K562 (cell line): ENCODE measurements at regions not wholly inside any gene's neighbourhood (a gene's known extent, or its start where the extent isn't known, plus 50 kb on each side); places are given as distances from the start of the nearest gene placed in this dataset.
"Not testable (repeated sequence)": the region's sequence is repeated elsewhere in the genome, so short reads cannot be mapped to it uniquely, and the experiment has no call there.

Experiments used
- ATAC-seq: fragments of 200-7000 bp; cut with Tn5 transposase; 3 replicates; pipeline ENCODE4 v1.9.1; 2020; ENCODE audit warnings: moderate library complexity
- BruUV-seq: library from RNA; stranded (reverse); fragments of 400-500 nt; replicated peaks from 2 replicates; lab custom pipeline; 2021; lab: Mats Ljungman, UMichigan
- CTCF ChIA-PET: fragments of 300-600 bp; formaldehyde crosslinking; extraction: SDS; loops from one replicate; lab custom pipeline; 2021; ENCODE audit warnings: low intra/inter-chr PET ratio; lab: Yijun Ruan, JAX
- POLR2A ChIA-PET: fragments of 300-600, 350-650 bp; sonication (Branson Sonifier 250); formaldehyde crosslinking; extraction: SDS; loops from one replicate; lab custom pipeline; 2021; ENCODE audit warnings: antibody characterized with exemption, inconsistent platforms; lab: Yijun Ruan, JAX
- DNase-seq, 4 experiments: peaks; one replicate each; pipeline versions ENCODE4 v3.0.0 to v3.0.0-alpha.2; 2011 to 2018; ENCODE audit warnings: low spot score in 3 of 4, mixed read lengths in 3 of 4; ENCODE audit errors: extremely low read depth in 1 of 4
- FAIRE-seq: peaks from 2 replicates; lab custom pipeline; 2011; peaks lifted over from hg19 to GRCh38; lab: Jason Lieb, UNC
- H2AFZ ChIP-seq: 2 replicates; pipeline ENCODE4 v1.6.0; 2011; ENCODE audit warnings: low read depth, low read length, control low read depth, inconsistent platforms
- H3K27ac ChIP-seq: fragments of 200-600 bp; 3 replicates; pipeline ENCODE4 v1.8.0; 2011; ENCODE audit warnings: low read depth, mild to moderate bottlenecking, control low read depth, inconsistent platforms, low read length, moderate library complexity, mixed read lengths; ENCODE audit errors: extremely low read depth
- H3K27me3 ChIP-seq, 2 experiments: fragments of 300-600 bp in 1 of 2; 2 replicates in 1 of 2; 3 replicates in 1 of 2; pipeline versions ENCODE4 v1.6.0 to v1.8.0; 2011; ENCODE audit warnings: inconsistent platforms in 2 of 2, low read length in 2 of 2, mild to moderate bottlenecking in 1 of 2, mixed read lengths in 1 of 2, moderate library complexity in 1 of 2; ENCODE audit not compliant: control insufficient read depth in 2 of 2, insufficient read depth in 2 of 2
- H3K36me3 ChIP-seq: fragments of 300-600 bp; 3 replicates; pipeline ENCODE4 v1.8.0; 2011; ENCODE audit warnings: mild to moderate bottlenecking, low read length, inconsistent platforms; ENCODE audit not compliant: control insufficient read depth, insufficient read depth
- H3K4me1 ChIP-seq, 2 experiments: fragments of 200-600 bp in 1 of 2; replicated peaks in 1 of 2; 2 replicates in 1 of 2; 3 replicates in 1 of 2; pipeline versions ENCODE4 v1.5.1 to v1.8.0; 2011; ENCODE audit warnings: inconsistent platforms in 2 of 2, low read length in 2 of 2, mild to moderate bottlenecking in 1 of 2, mixed read lengths in 1 of 2, moderate library complexity in 1 of 2; ENCODE audit not compliant: control insufficient read depth in 2 of 2, insufficient read depth in 2 of 2
- H3K4me2 ChIP-seq: 2 replicates; pipeline ENCODE4 v1.6.1; 2011; ENCODE audit warnings: low read length, control low read depth, inconsistent platforms, mixed read lengths; ENCODE audit not compliant: insufficient read depth
- H3K4me3 ChIP-seq: fragments of 200-600 bp; sonication (generic), shearing (Covaris generic); 2 replicates; pipeline ENCODE4 v1.5.1; 2016; ENCODE audit warnings: control low read depth, inconsistent platforms
- H3K79me2 ChIP-seq: fragments of 200-600 bp; 3 replicates; pipeline ENCODE4 v1.8.0; 2011; ENCODE audit warnings: low read length, inconsistent platforms; ENCODE audit not compliant: control insufficient read depth, insufficient read depth
- H3K9ac ChIP-seq, 2 experiments: 2 replicates each; pipeline versions ENCODE4 v1.6.0 to v1.6.1; 2011; ENCODE audit warnings: low read depth in 2 of 2, low read length in 2 of 2, control low read depth in 1 of 2, inconsistent platforms in 1 of 2, mild to moderate bottlenecking in 1 of 2, mixed read lengths in 1 of 2; ENCODE audit not compliant: insufficient read depth in 1 of 2
- H3K9me1 ChIP-seq: one replicate; pipeline ENCODE4 v1.6.0; 2011; ENCODE audit warnings: inconsistent platforms, mild to moderate bottlenecking, low read length, moderate library complexity; ENCODE audit not compliant: control insufficient read depth, insufficient read depth
- H3K9me3 ChIP-seq: replicated peaks from 2 replicates; pipeline ENCODE4 v1.5.1; 2011; ENCODE audit warnings: low read depth, low read length, inconsistent platforms; ENCODE audit not compliant: control insufficient read depth, insufficient read depth
- H4K20me1 ChIP-seq: replicated peaks from 2 replicates; pipeline ENCODE4 v1.6.1; 2011; ENCODE audit warnings: low read length, inconsistent platforms, mixed read lengths; ENCODE audit not compliant: control insufficient read depth, insufficient read depth
- ARID2 ChIP-seq: fragments of 450-650 bp; IDR thresholded peaks from 2 replicates; pipeline ENCODE4 v1.6.1; 2017; ENCODE audit warnings: antibody characterized with exemption, mild to moderate bottlenecking
- ATF7 ChIP-seq: fragments of 450-650 bp; IDR thresholded peaks from 2 replicates; pipeline ENCODE4 v1.7.1; 2014; ENCODE audit warnings: mild to moderate bottlenecking, moderate library complexity
- DDX20 ChIP-seq: fragments of 450-650 bp; IDR thresholded peaks from 2 replicates; pipeline ENCODE4 v1.6.1; 2016; ENCODE audit warnings: missing genetic modification characterization, low read depth, mild to moderate bottlenecking, missing compliant biosample characterization, moderate library complexity
- GABPA ChIP-seq: fragments of 200-800 bp; sonication (Bioruptor generic); conservative IDR thresholded peaks from 2 replicates; pipeline ENCODE4 v1.6.1; 2016; ENCODE audit warnings: low read depth, missing genetic modification characterization, missing compliant biosample characterization
- MEF2A ChIP-seq: IDR thresholded peaks from 2 replicates; pipeline ENCODE4 v1.6.1; 2011; ENCODE audit warnings: low read depth, mild to moderate bottlenecking, low read length, moderate library complexity; ENCODE audit not compliant: control insufficient read depth
- NFE2L1 ChIP-seq: fragments of 450-650 bp; IDR thresholded peaks from 2 replicates; pipeline ENCODE4 v1.6.1; 2016; ENCODE audit warnings: missing genetic modification characterization, low read depth, mild to moderate bottlenecking, missing compliant biosample characterization, moderate library complexity, borderline replicate concordance
- PHF20 ChIP-seq: fragments of 450-650 bp; IDR thresholded peaks from 2 replicates; pipeline ENCODE4 v1.6.1; 2018; ENCODE audit not compliant: partially characterized antibody
- ZNF121 ChIP-seq: sonication (generic); formaldehyde crosslinking; conservative IDR thresholded peaks from 2 replicates; pipeline ENCODE4 v1.8.0; 2022; ENCODE audit warnings: missing genetic modification reagents
- ZNF431 ChIP-seq: sonication (generic); formaldehyde crosslinking; IDR thresholded peaks from 2 replicates; pipeline ENCODE4 v1.8.0; 2022; ENCODE audit warnings: mild to moderate bottlenecking, missing genetic modification reagents
- ZNF551 ChIP-seq: fragments of 250-450 bp; sonication (Bioruptor Pico); IDR thresholded peaks from 2 replicates; pipeline ENCODE4 v1.5.0; 2021; ENCODE audit warnings: mild to moderate bottlenecking, moderate library complexity
- WGBS: fragments of 100-300 bp; shearing (Covaris generic); methylation state at CpG from one replicate; pipeline ENCODE4 v1.1.6; 2016; ENCODE audit warnings: low coverage, mixed read lengths; ENCODE audit not compliant: insufficient coverage; ENCODE audit errors: missing lambda C conversion rate; 5-methylcytosine and 5-hydroxymethylcytosine counted together
- in situ Hi-C: fragments of 300-500 bp; cut with MboI; formaldehyde crosslinking; loops from 4 replicates; pipeline ENCODE4 v1.15.0; 2018; ENCODE audit warnings: inconsistent platforms, mixed read lengths
- intact Hi-C: fragments of 100-400 bp; cut with micrococcal nuclease; formaldehyde crosslinking; loops from 2 replicates; pipeline ENCODE4 v1.14.2; 2022
- TF ChIP-seq, protein P1 (sequence below): fragments of 250-450 bp; sonication (Bioruptor Pico); IDR thresholded peaks from 2 replicates; pipeline ENCODE4 v1.8.0; 2022; ENCODE audit warnings: moderate library complexity, mild to moderate bottlenecking, inconsistent platforms
- TF ChIP-seq, protein P2 (sequence below): fragments of 250-450 bp; sonication (Bioruptor Pico); IDR thresholded peaks from 2 replicates; pipeline ENCODE4 v1.5.0; 2021; ENCODE audit warnings: mild to moderate bottlenecking, borderline replicate concordance

DNA sequence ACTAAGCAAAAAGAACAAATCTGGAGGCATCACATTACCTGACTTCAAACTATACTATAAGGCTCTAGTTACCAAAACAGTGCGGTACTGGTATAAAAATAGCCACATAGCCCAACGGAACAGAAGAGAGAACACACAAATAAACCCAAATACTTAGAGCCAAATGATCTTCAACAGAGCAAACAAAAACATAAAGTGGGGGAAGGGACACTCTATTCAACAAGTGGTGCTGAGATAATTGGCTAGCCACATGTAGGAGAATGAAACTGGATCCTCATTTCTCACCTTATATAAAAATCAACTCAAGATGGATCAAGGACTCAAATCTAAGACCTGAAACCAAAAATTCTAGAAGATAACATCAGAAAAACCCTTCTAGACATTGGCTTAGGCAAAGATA lies 89.9 kb upstream of the ZNF608 start:
- BruUV-seq, H3K27me3 ChIP-seq, H3K9me1 ChIP-seq, H3K4me3 ChIP-seq, H3K9me3 ChIP-seq, H3K9ac ChIP-seq, H3K79me2 ChIP-seq, DNase-seq, in situ Hi-C loops, H3K27ac ChIP-seq, H3K36me3 ChIP-seq, H4K20me1 ChIP-seq, ATAC-seq, H3K4me2 ChIP-seq, H2AFZ ChIP-seq, CTCF ChIA-PET, FAIRE-seq, H3K4me1 ChIP-seq, intact Hi-C loops: not testable (repeated sequence)
- 0 out of 2 replicates have a peak, but pooled peaks have one; percentile 26 for TF ChIP-seq MEF2A
- POLR2A ChIA-PET = interaction anchor here (0.6 to 0.8 kb wide), 2 partner anchors 13 to 50 kb away, joined by 3 to 4 read pairs; no protein-coding TSS in a partner anchor
- 60% methylated on average over 2 of the region's 2 CpGs for WGBS

DNA sequence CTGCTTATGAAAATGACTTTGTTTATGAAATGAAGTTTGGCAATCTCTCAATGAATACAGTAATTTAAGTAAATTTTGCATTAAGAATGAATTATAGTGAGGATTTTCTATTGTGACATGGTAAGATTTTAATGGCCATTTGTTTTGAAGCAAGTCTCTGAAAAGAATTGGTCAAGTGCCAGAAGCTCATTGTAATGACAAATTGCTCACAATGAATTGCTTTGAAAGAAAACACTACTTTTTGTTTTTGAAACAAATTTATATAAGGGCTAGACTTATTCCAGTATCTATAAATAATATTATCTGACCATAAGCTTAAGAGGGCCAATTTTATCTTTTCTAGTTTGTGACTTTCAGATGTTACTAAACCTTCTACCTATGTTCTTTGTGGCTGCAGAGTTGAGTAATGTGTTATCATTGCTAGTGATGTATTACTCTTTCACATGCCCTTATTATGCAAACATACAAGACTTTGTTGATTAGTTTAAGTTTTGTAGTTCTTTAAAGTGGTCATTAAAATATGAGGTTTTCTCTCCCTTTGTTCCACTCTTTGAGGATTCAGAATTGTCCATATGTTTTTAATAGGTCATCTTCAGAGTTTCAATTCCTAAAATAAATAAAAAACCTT lies 93.0 kb upstream of the ZNF608 start:
- H3K27me3 ChIP-seq = no peaks in the 10 kb centered on the region
- ChIA-PET CTCF (no interaction called here), POLR2A (interaction anchor here (0.6 kb wide), 1 partner anchor 712 kb away, joined by 4 read pairs; no protein-coding TSS in a partner anchor)
- no peak overlapping the region for H3K4me2 ChIP-seq
- no peaks in the 10 kb centered on the region; a peak in 1 of 5 replicates for H3K4me1 ChIP-seq
- ATAC-seq (no peak), DNase-seq (no peak), FAIRE-seq (no peak)
- no peak overlapping the region for H3K9ac ChIP-seq
- H2AFZ ChIP-seq = no peak overlapping the region
- H3K36me3 ChIP-seq = no peaks in the 10 kb centered on the region
- H3K79me2 ChIP-seq = no peaks in the 10 kb centered on the region
- intact Hi-C loops (no loop called here), in situ Hi-C loops (no loop called here)
- no TSS peak for BruUV-seq
- no peaks in the 10 kb centered on the region for H3K9me1 ChIP-seq
- H3K9me3 ChIP-seq = no peaks in the 10 kb centered on the region
- H3K27ac ChIP-seq = no peak overlapping the region
- no peaks in the 10 kb centered on the region for H4K20me1 ChIP-seq
- no peak overlapping the region for H3K4me3 ChIP-seq
- TF ChIP-seq ZNF121 (no peak), DDX20 (tag) (no peak), GABPA (no peak), ATF7 (no peak), PHF20 (no peak), NFE2L1 (tag) (no peak), ZNF551 (CRISPR knock-in tag) (no peak), ZNF431 (CRISPR knock-in tag) (no peak), ARID2 (no peak)
- TF ChIP-seq, protein P1, sequence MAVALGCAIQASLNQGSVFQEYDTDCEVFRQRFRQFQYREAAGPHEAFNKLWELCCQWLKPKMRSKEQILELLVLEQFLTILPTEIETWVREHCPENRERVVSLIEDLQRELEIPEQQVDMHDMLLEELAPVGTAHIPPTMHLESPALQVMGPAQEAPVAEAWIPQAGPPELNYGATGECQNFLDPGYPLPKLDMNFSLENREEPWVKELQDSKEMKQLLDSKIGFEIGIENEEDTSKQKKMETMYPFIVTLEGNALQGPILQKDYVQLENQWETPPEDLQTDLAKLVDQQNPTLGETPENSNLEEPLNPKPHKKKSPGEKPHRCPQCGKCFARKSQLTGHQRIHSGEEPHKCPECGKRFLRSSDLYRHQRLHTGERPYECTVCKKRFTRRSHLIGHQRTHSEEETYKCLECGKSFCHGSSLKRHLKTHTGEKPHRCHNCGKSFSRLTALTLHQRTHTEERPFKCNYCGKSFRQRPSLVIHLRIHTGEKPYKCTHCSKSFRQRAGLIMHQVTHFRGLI (CRISPR knock-in tag) = no peak
- TF ChIP-seq, protein P2, sequence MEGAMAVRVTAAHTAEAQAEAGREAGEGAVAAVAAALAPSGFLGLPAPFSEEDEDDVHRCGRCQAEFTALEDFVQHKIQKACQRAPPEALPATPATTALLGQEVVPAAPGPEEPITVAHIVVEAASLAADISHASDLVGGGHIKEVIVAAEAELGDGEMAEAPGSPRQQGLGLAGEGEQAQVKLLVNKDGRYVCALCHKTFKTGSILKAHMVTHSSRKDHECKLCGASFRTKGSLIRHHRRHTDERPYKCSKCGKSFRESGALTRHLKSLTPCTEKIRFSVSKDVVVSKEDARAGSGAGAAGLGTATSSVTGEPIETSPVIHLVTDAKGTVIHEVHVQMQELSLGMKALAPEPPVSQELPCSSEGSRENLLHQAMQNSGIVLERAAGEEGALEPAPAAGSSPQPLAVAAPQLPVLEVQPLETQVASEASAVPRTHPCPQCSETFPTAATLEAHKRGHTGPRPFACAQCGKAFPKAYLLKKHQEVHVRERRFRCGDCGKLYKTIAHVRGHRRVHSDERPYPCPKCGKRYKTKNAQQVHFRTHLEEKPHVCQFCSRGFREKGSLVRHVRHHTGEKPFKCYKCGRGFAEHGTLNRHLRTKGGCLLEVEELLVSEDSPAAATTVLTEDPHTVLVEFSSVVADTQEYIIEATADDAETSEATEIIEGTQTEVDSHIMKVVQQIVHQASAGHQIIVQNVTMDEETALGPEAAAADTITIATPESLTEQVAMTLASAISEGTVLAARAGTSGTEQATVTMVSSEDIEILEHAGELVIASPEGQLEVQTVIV (CRISPR knock-in tag) = no peak
